HG03460 (cell line): ENCODE measurements at regions not wholly inside any gene's neighbourhood (a gene's known extent, or its start where the extent isn't known, plus 50 kb on each side); places are given as distances from the start of the nearest gene placed in this dataset.
"Not testable (repeated sequence)": the region's sequence is repeated elsewhere in the genome, so short reads cannot be mapped to it uniquely, and the experiment has no call there.

Source experiments
- ATAC-seq: cut with Tn5 transposase; IDR thresholded peaks from one replicate; pipeline ENCODE4 v1.9.1; 2021; ENCODE audit not compliant: unreplicated experiment

- no peak for ATAC-seq
These were observed 53.1 kb upstream of the STK39 start for GRCh38 chr2:168300460-168300859.

DNA sequence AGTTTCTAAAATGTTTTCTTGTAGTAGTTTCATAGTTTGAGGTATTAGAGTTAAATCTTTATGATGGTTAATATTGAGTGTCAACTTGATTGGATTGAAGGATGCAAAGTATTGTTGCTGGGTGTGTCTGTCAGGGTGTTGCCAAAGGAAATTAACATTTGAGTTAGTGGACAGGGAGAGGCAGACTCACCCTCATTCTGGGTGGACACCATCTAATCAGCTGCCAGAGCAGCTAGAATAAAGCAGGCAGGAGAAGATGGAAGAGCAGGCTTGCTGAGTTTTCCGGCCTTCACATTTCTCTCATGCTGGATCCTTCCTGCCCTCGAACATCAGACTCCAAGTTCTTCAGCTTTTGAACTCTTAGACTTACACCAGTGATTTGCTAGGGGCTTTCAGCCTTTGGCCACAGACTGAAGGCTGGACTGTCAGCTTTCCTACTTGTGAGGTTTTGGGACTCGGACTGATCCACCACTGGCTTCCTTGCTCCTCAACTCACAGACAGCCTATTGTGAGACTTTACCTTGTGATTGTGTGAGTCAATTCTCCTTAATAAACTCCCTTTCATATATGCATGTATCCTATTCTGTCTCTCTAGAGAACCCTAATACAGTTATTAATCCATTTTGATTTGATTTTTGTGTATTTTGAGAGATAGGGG lies 56.8 kb upstream of the STK39 start:
- ATAC-seq = no peak

- no peak for ATAC-seq
These were observed 60.0 kb upstream of the STK39 start for GRCh38 chr2:168307379-168307778.

- no peak for ATAC-seq
These were observed 63.2 kb upstream of the STK39 start for GRCh38 chr2:168310580-168310979.

DNA sequence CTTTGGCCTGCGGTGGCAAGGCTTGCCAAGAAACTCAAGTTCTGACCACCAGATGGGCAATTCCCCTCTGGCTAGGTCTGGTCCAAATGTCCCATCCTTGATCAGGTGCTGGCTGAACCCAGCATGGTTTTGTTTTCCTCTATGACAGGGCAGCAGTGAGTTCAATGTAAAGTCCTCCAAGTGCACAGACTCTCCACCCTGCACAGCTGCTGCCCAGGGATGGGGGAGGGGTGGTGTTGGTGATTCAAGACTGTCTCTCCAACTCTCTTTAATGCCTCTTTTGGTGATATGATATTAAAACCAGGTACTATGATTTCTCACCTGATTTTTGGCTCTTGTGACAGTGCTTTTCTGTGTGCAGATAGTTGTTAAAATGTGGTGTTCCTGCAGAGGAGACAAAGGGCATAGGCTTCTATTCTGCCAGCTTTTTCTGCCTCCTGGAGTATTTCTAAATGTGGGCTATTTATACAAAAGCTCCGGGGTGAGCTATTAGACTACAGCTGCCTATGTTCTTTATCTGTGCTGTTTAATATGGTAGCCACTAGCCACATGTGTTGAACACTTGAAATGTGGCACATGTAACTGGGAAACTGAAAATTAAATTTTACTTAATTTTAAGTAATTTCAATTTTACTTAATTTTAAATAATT lies 64.0 kb upstream of the STK39 start:
- ATAC-seq = no peak

DNA sequence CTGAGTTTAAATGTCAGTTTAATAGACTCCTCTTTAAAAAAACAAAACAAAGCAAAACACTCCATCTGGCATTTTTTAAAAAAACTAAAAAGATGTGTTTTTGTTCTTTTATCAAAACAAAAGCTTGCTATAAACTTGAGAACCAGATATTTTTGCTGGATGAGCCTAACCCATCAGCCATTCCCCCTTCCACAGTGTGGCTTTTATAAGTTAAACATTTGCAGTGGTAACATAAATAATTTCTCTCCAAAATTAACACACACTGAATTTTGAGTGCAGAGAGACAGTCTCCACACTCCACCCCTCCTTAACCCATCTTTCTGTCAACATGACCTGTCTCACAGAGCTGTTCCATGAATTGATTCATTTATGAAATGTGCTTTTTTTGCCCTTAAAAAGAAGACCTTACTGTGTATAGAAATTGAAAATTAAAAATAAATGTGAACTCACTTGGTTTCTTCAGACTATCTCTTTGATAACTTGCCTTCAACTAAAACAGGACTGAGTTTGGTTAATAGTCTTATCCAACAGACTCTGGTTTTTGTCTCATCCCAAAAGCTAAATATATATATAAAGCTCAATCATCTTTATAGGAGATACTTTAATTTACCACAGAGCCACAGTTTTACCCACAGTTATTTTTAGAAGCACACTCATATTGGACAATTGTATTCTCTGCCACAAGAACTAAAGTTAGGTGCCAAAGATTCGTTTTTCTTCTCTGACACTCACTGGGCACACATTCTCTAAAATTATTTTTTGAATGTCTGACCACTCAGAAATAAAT lies 64.8 kb upstream of the STK39 start:
- ATAC-seq = no peak

DNA sequence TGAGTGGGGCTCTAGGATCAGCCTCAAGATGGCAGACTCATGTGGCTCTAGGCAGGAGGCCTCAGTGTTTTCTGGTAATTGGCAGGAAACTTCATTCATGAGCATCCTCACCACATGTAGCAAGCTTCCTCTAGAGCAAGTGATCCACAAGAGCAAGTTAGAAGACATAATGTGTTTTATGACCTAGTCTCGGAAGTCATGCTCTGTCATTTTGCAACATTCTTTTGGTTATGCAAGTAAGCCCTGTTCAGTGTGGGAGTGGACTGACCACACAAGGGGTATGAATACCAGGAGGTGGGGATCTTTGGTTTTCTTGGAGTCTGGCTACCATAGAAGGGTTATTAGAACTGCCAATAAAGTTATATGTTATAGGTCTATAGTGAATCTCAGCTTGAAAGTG lies 66.8 kb upstream of the STK39 start:
- no peak for ATAC-seq

GRCh38 chr2:168315331-168316072 lies 68.1 kb upstream of the STK39 start:
- ATAC-seq = no peak

- no peak for ATAC-seq
These were observed 68.7 kb upstream of the STK39 start for GRCh38 chr2:168316073-168316440.

DNA sequence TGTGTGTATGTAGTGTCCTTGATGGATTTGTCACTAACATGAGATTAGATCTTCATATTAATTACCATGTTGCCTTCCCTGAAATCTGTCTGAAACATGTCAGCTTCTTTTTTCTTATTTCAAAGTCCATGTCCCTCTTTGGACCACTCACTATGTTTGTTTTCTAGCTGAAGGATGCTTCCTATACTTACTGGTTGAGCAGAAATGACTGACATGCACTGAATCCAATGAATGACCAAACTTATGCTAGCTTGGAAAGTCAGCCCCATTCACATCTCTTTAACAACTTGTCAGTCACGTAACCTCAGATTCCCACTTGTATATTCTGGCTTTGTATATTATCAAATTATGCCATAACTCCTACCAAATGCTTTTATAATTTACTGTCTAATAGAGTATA lies 69.9 kb upstream of the STK39 start:
- ATAC-seq = no peak

DNA sequence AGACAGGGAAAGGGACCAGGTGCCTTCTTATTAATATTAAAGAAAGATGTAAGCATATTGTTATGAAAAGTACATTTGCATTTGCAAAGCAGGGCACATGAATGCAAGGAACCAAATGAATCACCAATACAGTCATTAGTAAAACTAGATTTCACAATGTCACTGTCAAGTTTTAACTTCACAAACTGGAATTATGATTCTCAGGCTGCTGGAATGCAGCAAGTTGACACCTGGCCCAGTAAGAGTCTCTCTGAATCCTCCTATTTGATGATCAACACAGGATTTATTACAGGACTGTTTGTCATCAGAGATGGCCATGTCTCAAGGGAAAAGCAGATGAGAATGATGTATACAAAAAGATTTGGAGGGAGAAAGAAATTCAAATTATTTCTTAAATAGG lies 72.9 kb upstream of the STK39 start:
- no peak for ATAC-seq

- ATAC-seq = no peak
These were observed 75.1 kb upstream of the STK39 start for GRCh38 chr2:168322325-168323007.

- no peak for ATAC-seq
These were observed 76.2 kb upstream of the STK39 start for GRCh38 chr2:168323529-168324021.

- ATAC-seq = no peak
These were observed 79.2 kb upstream of the STK39 start for GRCh38 chr2:168326572-168326971.

DNA sequence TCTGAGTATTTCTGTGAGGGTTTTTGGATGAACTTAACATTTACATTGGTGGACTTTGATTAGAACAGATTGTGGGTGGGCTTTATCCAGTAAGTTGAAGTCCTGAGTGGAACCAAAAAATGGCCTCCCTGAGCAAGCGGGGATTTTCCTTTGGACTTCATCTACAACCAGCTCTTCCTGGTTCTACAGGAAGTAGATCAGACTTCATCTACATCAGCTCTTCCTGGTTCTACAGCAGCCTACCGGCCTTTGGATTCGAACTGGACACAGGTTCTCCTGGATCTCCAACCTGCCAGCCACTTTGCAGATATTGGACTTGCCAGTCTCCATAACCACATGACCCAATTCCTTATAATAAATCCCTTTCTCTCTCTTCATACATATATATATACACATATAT lies 79.9 kb upstream of the STK39 start:
- no peak for ATAC-seq

DNA sequence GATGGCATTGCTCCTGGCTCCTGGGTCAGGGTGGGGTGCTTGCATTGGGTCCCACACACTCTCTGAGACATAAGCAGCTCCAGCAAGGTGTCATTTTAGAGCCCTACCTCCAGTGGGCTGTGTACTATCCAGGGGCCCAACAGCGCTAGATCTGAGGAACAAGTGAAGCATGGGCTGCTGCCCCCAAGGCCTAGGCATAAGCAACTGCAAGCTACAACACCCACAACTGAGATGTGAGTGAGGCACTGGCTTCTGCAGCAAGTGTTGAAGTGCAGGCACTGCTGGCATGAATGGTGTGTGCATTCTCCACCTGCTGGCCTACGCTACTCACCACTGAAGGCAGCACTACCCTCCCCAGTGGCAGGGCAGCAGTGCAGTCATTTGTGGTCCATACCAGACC lies 81.0 kb upstream of the STK39 start:
- ATAC-seq = no peak

GRCh38 chr2:168330624-168331423 lies 83.4 kb upstream of the STK39 start:
- ATAC-seq = no peak

- ATAC-seq = not testable (repeated sequence)
These were observed 87.9 kb upstream of the STK39 start for GRCh38 chr2:168335254-168335653.

DNA sequence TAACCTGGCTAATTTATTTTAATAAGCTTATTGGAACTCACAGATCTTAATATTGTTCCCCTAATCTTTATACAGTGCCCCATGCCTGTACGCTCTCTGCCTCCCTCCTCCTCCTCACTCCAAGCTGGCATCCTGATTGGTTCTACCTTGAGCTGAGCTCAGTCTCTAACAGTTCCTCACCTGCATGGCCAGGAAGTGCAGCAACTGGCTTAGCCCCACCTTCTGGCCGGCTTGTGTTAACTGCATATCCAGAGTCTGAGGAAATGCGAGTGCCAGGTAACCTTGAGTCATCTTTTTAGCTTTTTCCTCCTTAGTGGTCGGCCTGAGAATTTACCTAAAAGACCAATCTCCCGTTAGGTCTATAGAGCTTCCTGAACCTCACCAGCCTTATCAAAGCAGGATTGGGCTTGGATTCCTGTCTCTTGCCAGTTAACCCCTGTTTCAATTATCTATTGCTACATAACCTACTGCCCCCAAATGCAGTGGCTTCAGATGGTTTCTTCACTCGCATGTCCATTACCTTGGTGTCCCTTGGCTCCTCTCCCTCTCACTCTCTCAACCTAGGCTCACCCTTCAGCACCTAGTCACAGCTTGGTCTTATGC lies 89.5 kb upstream of the STK39 start:
- no peak for ATAC-seq

DNA sequence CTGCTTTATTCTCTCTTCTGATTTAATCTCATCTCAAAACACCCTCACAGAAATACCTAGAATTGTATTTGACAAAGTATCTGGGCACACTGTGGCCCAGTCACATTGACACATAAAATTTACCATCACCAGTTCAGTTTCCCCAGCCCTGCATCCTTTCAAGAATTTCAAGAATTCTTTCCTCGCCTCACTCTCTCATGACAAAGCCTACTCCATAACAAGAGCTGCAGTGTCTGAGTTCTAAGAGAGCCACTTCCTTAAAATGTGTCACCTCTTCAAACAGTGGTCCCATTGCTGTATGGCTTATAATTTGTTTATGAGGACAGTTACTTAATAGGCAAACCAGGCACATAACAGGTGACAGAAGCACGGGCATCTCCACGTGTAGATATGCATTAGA lies 90.9 kb upstream of the STK39 start:
- ATAC-seq = no peak
